ENCODE measurements at regions not wholly inside any gene's neighbourhood (a gene's known extent, or its start where the extent isn't known, plus 50 kb on each side); places are given as distances from the start of the nearest gene placed in this dataset.

DNA sequence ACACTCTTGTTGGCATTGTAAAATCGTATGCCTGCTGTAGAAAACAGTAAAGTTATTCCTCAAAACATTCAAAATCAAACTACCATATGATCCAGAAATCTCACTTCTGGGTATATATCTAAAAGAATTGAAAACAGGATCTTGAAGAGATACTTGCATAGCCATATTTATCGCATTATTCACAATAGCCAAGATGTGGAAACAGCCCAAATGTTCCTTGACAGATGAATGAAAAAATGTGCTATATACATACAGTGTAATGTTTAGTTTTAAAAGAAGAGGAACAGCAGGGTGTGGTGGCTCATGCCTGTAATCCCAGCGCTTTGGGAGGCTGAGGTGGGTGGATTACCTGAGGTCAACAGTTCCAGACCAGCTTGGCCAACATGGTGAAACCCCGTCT, 234.1 kb upstream of the DAB2 start:
- no peak overlapping the region for H3K9ac ChIP-seq (ENCODE audit: low read length)
- intact Hi-C loops (cut with micrococcal nuclease), result no loop called here
- no peak overlapping the region for H3K27ac ChIP-seq (ENCODE audit: low read length)
- ChIA-PET CTCF (no interaction called here), POLR2A (ENCODE audit: unreplicated experiment) (no interaction called here)
- ATAC-seq, result no peak
- no peaks in the 10 kb centered on the region for H3F3A ChIP-seq (ENCODE audit: low read length, unreplicated experiment)
- H3K36me3 ChIP-seq (ENCODE audit: low read depth, low read length), result no peaks in the 10 kb centered on the region
- no peaks in the 10 kb centered on the region for H3K9me2 ChIP-seq (replicated peaks; ENCODE audit: low read length)
- H3K4me2 ChIP-seq (ENCODE audit: low read length), result no peak overlapping the region
- TF ChIP-seq, protein P1, sequence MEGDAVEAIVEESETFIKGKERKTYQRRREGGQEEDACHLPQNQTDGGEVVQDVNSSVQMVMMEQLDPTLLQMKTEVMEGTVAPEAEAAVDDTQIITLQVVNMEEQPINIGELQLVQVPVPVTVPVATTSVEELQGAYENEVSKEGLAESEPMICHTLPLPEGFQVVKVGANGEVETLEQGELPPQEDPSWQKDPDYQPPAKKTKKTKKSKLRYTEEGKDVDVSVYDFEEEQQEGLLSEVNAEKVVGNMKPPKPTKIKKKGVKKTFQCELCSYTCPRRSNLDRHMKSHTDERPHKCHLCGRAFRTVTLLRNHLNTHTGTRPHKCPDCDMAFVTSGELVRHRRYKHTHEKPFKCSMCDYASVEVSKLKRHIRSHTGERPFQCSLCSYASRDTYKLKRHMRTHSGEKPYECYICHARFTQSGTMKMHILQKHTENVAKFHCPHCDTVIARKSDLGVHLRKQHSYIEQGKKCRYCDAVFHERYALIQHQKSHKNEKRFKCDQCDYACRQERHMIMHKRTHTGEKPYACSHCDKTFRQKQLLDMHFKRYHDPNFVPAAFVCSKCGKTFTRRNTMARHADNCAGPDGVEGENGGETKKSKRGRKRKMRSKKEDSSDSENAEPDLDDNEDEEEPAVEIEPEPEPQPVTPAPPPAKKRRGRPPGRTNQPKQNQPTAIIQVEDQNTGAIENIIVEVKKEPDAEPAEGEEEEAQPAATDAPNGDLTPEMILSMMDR (conservative IDR thresholded peaks at IDR 0.05; ENCODE audit: low read depth, low read length), result no peak
- no peaks in the 10 kb centered on the region for H4K20me1 ChIP-seq (ENCODE audit: low read length)
- DNase-seq, result no peak
- no peaks in the 10 kb centered on the region for H3K27me3 ChIP-seq (ENCODE audit: low read length)
- H3K9me3 ChIP-seq (ENCODE audit: low read length), result no peaks in the 10 kb centered on the region
- H3K4me3 ChIP-seq (ENCODE audit: low read length), result no peak overlapping the region
- peaks cover 40% of the 10 kb centered on the region for H3K4me1 ChIP-seq (ENCODE audit: insufficient read depth, low read length)
- H3K79me2 ChIP-seq (ENCODE audit: low read length), result no peaks in the 10 kb centered on the region
- BruUV-seq (replicated peaks), result no TSS peak
- no peak overlapping the region for H2AFZ ChIP-seq (ENCODE audit: low read length)

- H3K27me3 ChIP-seq (ENCODE audit: low read length), result no peaks in the 10 kb centered on the region
- POLR2A ChIA-PET (ENCODE audit: unreplicated experiment), result interaction anchor here (0.6 kb wide), 1 partner anchor 18 kb away, joined by 3 read pairs; no protein-coding TSS in a partner anchor
- no peaks in the 10 kb centered on the region for H3K36me3 ChIP-seq (ENCODE audit: low read depth, low read length)
- H4K20me1 ChIP-seq (ENCODE audit: low read length), result no peaks in the 10 kb centered on the region
- peak overlapping the region; percentile 15; the same call in 1 of the 2 replicates for H3K27ac ChIP-seq (ENCODE audit: low read length)
- intact Hi-C loops (cut with micrococcal nuclease), result loop anchor here (2.0 kb wide), 2 partner anchors 17 to 55 kb away; no protein-coding TSS in a partner anchor
- H3K4me1 ChIP-seq (ENCODE audit: insufficient read depth, low read length), result peaks cover 40% of the 10 kb centered on the region
- no peaks in the 10 kb centered on the region for H3F3A ChIP-seq (ENCODE audit: low read length, unreplicated experiment)
- H2AFZ ChIP-seq (ENCODE audit: low read length), result no peak overlapping the region
- no peak for TF ChIP-seq EZH2phosphoT487 (IDR thresholded peaks at IDR 0.05; ENCODE audit: borderline replicate concordance, low read length)
- TF ChIP-seq, protein P1 (conservative IDR thresholded peaks at IDR 0.05; ENCODE audit: low read depth, low read length), result no peak
- no peak for TF ChIP-seq EZH2 (IDR thresholded peaks at IDR 0.05; ENCODE audit: low read length, unreplicated experiment)
- no peaks in the 10 kb centered on the region for H3K9me2 ChIP-seq (replicated peaks; ENCODE audit: low read length)
- no peaks in the 10 kb centered on the region for H3K79me2 ChIP-seq (ENCODE audit: low read length)
- ATAC-seq (peak; percentile 53; the same call in 1 of the 2 replicates), DNase-seq (peak; percentile 51)
- no peak overlapping the region for H3K9ac ChIP-seq (ENCODE audit: low read length)
- H3K4me3 ChIP-seq (ENCODE audit: low read length), result no peak overlapping the region
- peak overlapping the region; percentile 23 for H3K4me2 ChIP-seq (ENCODE audit: low read length)
- no peaks in the 10 kb centered on the region for H3K9me3 ChIP-seq (ENCODE audit: low read length)
- CTCF ChIA-PET, result no interaction called here
- no TSS peak for BruUV-seq (replicated peaks)
Observed at GRCh38 chr5:39657943-39658342, 233.2 kb upstream of the DAB2 start.

DNA sequence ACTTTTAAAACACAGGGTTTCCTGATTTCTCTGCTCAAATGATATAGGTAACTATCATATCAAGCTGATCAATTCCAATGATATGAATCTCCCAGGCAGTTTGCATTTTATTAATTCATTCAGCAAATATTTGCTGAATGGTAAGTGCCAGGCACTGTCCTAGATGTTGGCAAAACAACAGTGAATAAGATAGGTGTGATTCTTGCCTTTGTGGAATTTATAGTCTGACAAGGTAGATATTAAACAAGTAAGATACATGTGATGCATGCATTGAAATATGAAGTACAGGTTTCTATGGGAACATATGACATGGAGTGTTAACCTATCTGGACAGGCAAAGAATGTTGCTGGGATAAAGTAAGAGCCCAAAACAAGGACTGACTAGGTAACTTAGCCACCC, 231.8 kb upstream of the DAB2 start:
- Histone ChIP-seq H3K9ac (ENCODE audit: low read length) (no peak overlapping the region), H4K20me1 (ENCODE audit: low read length) (no peaks in the 10 kb centered on the region), H3K79me2 (ENCODE audit: low read length) (no peaks in the 10 kb centered on the region), H3K9me2 (replicated peaks; ENCODE audit: low read length) (no peaks in the 10 kb centered on the region), H3K4me1 (ENCODE audit: insufficient read depth, low read length) (peaks cover 38% of the 10 kb centered on the region), H3K4me2 (ENCODE audit: low read length) (0 out of 2 replicates have a peak overlapping the region, but pooled peaks have one; percentile 1), H2AFZ (ENCODE audit: low read length) (no peak overlapping the region), H3K9me3 (ENCODE audit: low read length) (no peaks in the 10 kb centered on the region), H3K27me3 (ENCODE audit: low read length) (no peaks in the 10 kb centered on the region), H3K27ac (ENCODE audit: low read length) (no peak overlapping the region), H3K36me3 (ENCODE audit: low read depth, low read length) (no peaks in the 10 kb centered on the region), H3K4me3 (ENCODE audit: low read length) (no peak overlapping the region), H3F3A (ENCODE audit: low read length, unreplicated experiment) (no peaks in the 10 kb centered on the region)
- DNase-seq, result peak; percentile 53
- peak; percentile 56 for ATAC-seq
- ChIA-PET CTCF (no interaction called here), POLR2A (ENCODE audit: unreplicated experiment) (no interaction called here)
- intact Hi-C loops (cut with micrococcal nuclease), result loop anchor here (2.0 kb wide), 2 partner anchors 18 to 56 kb away; no protein-coding TSS in a partner anchor
- BruUV-seq (replicated peaks), result no TSS peak
- TF ChIP-seq, protein P1 (conservative IDR thresholded peaks at IDR 0.05; ENCODE audit: low read depth, low read length), result no peak
- TF ChIP-seq EZH2phosphoT487 (IDR thresholded peaks at IDR 0.05; ENCODE audit: borderline replicate concordance, low read length) (no peak), EZH2 (IDR thresholded peaks at IDR 0.05; ENCODE audit: low read length, unreplicated experiment) (no peak)
